ENCODE measurements at regions not wholly inside any gene's neighbourhood (a gene's known extent, or its start where the extent isn't known, plus 50 kb on each side); places are given as distances from the start of the nearest gene placed in this dataset.

DNA sequence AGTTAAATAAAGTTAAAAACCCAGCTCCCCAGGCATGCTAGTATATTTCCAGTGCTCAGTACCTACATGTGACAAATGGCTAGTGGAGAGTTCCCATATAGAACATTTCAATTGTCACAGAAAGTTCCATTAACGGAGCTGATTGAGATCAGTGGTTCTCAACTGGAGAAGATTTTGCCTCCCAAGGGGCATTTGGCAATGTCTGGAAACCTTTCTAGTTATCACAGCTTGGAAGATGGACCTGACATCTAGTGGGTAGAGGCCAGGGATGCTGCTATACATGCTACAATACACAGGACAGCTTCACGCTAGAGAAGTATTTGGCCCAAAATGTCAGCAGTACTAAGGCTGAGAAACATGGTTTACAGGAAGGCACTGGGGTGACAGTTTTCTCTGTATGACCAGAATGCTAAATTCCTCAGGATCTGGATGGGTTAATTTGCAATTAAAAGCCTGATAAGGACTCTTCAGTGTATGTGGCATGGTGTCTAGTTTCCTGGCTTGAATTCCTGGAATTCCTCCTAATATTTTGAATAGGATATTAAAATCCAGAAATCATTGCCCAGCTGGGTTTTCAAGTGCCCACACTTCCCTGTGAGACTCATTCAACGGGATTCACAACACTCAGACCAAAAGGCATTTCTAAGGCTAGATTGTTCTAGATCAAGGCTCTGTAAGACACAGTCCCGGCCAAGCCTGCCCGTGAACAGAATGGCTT, 84.7 kb upstream of the SALL4 start:
- H3K9me3 ChIP-seq (ENCODE audit: control insufficient read depth in 2 of 3, low read length in 3 of 3): no peaks in the 10 kb centered on the region
- Mint-ChIP-seq H3K27me3 (peaks cover 0 to 11% (median 0%) of the 10 kb centered on the region in 5 donors), H3K4me3 (no peak overlapping the region), H3K4me1 (no peaks in the 10 kb centered on the region), H3K36me3 (no peaks in the 10 kb centered on the region), H3K9me3 (peaks cover 0 to 2% (median 0%) of the 10 kb centered on the region in 11 donors), H3K27ac (no peak overlapping the region)
- no peak for DNase-seq
- no peaks in the 10 kb centered on the region for H3K27me3 ChIP-seq (ENCODE audit: control insufficient read depth in 2 of 2, insufficient read depth in 2 of 2, low read length in 2 of 2)
- POLR2A ChIA-PET: interaction anchor here (0.7 kb wide), 1 partner anchor 50 kb away, joined by 5 read pairs; no protein-coding TSS in a partner anchor
- no peaks in the 10 kb centered on the region for H3K36me3 ChIP-seq (ENCODE audit: control insufficient read depth in 2 of 3, insufficient read depth in 3 of 3, low read length in 3 of 3)
- ATAC-seq: no peak
- H3K4me1 ChIP-seq (ENCODE audit: control insufficient read depth in 2 of 2, insufficient read depth in 2 of 2, low read length in 2 of 2): no peaks in the 10 kb centered on the region
- no peak overlapping the region for H3K27ac ChIP-seq (ENCODE audit: low read depth, low read length)
- CTCF ChIA-PET: no interaction called here
- H3K4me3 ChIP-seq (ENCODE audit: low read length): no peak overlapping the region
- intact Hi-C loops (cut with micrococcal nuclease): no loop called here

DNA sequence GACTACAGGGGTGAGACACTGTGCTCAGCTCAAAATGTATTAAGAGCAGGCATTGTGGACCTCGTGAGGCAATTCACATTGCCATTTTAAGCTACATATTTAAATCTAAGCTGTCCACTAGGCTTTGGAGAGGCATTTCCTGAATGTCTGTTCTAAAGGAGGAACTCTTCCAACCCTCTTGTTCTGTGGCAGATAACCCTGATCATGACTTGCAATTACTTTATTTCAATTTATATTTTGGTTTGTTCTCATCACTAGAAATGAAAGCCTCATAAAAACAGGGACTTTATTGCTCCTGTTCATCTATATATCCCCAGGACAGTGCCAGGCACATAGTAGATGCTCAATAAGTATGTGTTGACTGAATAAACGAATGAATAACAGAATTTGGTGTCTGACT, 84.0 kb upstream of the SALL4 start:
- ChIA-PET POLR2A (no interaction called here), CTCF (no interaction called here)
- peaks cover 0 to 11% (median 4%) of the 10 kb centered on the region in 5 donors for H3K27me3 Mint-ChIP-seq

DNA sequence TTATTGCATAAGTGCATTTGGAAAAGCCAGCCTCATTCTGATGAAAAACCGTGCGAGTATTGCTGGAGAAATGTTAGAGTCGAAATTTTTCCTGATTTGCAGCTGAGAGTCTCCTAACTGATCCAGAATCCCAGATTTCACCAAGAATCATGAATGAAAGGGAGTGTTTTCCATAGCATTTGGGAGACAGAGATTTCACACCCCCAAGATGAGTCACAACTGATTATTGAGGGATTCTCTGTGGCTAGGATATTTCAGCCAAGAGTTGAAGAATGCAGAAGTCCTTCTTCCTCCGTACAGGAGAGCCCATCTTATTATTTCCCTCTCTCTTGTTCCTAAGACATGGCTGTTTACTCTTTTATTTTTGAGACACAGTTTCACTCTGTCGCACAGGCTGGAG, 82.2 kb upstream of the SALL4 start:
- Mint-ChIP-seq H3K9me3 (peaks cover 0 to 2% (median 0%) of the 10 kb centered on the region in 11 donors), H3K27ac (no peak overlapping the region), H3K36me3 (no peaks in the 10 kb centered on the region), H3K27me3 (peaks cover 0 to 11% (median 4%) of the 10 kb centered on the region in 5 donors), H3K4me1 (no peaks in the 10 kb centered on the region), H3K4me3 (no peak overlapping the region)
- H3K4me1 ChIP-seq (ENCODE audit: control insufficient read depth in 2 of 2, insufficient read depth in 2 of 2, low read length in 2 of 2): no peaks in the 10 kb centered on the region
- no peaks in the 10 kb centered on the region for H3K27me3 ChIP-seq (ENCODE audit: control insufficient read depth in 2 of 2, insufficient read depth in 2 of 2, low read length in 2 of 2)
- CTCF ChIA-PET: no interaction called here
- ATAC-seq (no peak), DNase-seq (no peak)
- POLR2A ChIA-PET: no interaction called here
- no peaks in the 10 kb centered on the region for H3K36me3 ChIP-seq (ENCODE audit: control insufficient read depth in 2 of 3, insufficient read depth in 3 of 3, low read length in 3 of 3)
- H3K4me3 ChIP-seq (ENCODE audit: low read length): no peak overlapping the region
- no peaks in the 10 kb centered on the region for H3K9me3 ChIP-seq (ENCODE audit: control insufficient read depth in 2 of 3, low read length in 3 of 3)
- intact Hi-C loops (cut with micrococcal nuclease): no loop called here
- no peak overlapping the region for H3K27ac ChIP-seq (ENCODE audit: low read depth, low read length)

More for the DNA sequence above, 84.0 kb upstream of the SALL4 start:
- H3K4me3 Mint-ChIP-seq: no peak overlapping the region
- Histone ChIP-seq H3K4me1 (ENCODE audit: control insufficient read depth in 2 of 2, insufficient read depth in 2 of 2, low read length in 2 of 2) (no peaks in the 10 kb centered on the region), H3K4me3 (ENCODE audit: low read length) (no peak overlapping the region), H3K27ac (ENCODE audit: low read depth, low read length) (no peak overlapping the region), H3K9me3 (ENCODE audit: control insufficient read depth in 2 of 3, low read length in 3 of 3) (no peaks in the 10 kb centered on the region), H3K27me3 (ENCODE audit: control insufficient read depth in 2 of 2, insufficient read depth in 2 of 2, low read length in 2 of 2) (no peaks in the 10 kb centered on the region), H3K36me3 (ENCODE audit: control insufficient read depth in 2 of 3, insufficient read depth in 3 of 3, low read length in 3 of 3) (no peaks in the 10 kb centered on the region)
- H3K36me3 Mint-ChIP-seq: no peaks in the 10 kb centered on the region
- ATAC-seq: no peak
- intact Hi-C loops (cut with micrococcal nuclease): no loop called here
- no peak for DNase-seq
- no peak overlapping the region for H3K27ac Mint-ChIP-seq
- H3K4me1 Mint-ChIP-seq: no peaks in the 10 kb centered on the region
- peaks cover 0 to 2% (median 0%) of the 10 kb centered on the region in 11 donors for H3K9me3 Mint-ChIP-seq

DNA sequence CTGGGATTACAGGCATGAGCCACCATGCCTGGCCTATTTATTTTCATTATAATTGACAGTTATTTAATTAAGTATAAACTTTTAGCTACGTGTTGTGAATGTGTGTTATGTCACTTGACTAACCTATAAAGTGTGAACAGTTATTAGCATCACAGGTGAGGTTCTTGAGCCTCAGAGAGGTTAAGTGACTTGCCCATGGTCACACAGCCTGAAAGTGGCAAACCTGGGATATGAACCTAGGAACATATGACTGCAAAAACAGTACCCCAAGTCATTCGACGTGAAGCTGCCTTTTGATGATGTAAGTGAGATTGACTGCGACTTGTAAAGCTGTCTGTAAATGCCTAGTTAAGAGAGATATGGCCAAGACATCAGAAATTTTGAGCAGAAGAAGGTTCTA, 77.9 kb upstream of the SALL4 start:
- Mint-ChIP-seq H3K27me3 (peaks cover 0 to 11% (median 4%) of the 10 kb centered on the region in 5 donors), H3K27ac (no peak overlapping the region), H3K36me3 (no peaks in the 10 kb centered on the region), H3K4me1 (no peaks in the 10 kb centered on the region), H3K4me3 (no peak overlapping the region), H3K9me3 (peaks cover 0 to 2% (median 0%) of the 10 kb centered on the region in 11 donors)
- H3K27ac ChIP-seq (ENCODE audit: low read depth, low read length): no peak overlapping the region
- ChIA-PET CTCF (interaction anchor here (0.7 kb wide), 1 partner anchor 753 kb away, joined by 3 read pairs; no protein-coding TSS in a partner anchor), POLR2A (no interaction called here)
- H3K4me1 ChIP-seq (ENCODE audit: control insufficient read depth in 2 of 2, insufficient read depth in 2 of 2, low read length in 2 of 2): no peaks in the 10 kb centered on the region
- H3K9me3 ChIP-seq (ENCODE audit: control insufficient read depth in 2 of 3, low read length in 3 of 3): no peaks in the 10 kb centered on the region
- H3K36me3 ChIP-seq (ENCODE audit: control insufficient read depth in 2 of 3, insufficient read depth in 3 of 3, low read length in 3 of 3): no peaks in the 10 kb centered on the region
- intact Hi-C loops (cut with micrococcal nuclease): no loop called here
- ATAC-seq (no peak), DNase-seq (no peak)
- H3K27me3 ChIP-seq (ENCODE audit: control insufficient read depth in 2 of 2, insufficient read depth in 2 of 2, low read length in 2 of 2): no peaks in the 10 kb centered on the region
- no peak overlapping the region for H3K4me3 ChIP-seq (ENCODE audit: low read length)

DNA sequence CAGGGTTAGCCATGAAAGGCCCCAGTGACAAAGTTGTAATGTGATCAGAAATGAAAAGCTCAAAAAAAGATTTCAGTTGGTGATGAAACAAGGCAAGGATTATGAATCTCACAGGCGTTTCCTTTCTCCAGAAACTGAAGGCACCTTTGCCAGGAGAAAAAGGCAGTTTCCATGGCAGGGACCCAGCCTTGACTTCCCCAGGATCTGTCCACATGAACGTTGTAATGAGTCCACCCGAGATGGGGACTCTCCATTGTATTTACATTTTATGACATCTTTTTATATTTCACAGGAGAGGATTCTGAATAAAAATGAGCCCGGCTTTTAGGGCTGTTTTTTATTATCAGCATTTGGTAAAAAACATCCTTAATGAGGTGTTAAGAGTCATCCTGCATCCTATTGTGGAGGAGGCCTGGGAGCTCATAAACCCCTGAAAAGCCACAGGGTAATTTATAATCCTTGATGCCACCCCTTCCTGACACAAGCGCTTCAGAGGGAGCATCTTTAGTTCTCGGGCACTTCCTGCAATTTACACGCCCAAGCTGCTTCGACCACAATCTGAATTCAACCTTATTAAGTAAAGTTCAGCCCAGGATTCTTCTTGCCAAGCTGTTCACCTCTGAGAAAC, 74.1 kb upstream of the SALL4 start:
- intact Hi-C loops (cut with micrococcal nuclease): no loop called here
- Histone ChIP-seq H3K36me3 (ENCODE audit: control insufficient read depth in 2 of 3, insufficient read depth in 3 of 3, low read length in 3 of 3) (no peaks in the 10 kb centered on the region), H3K4me3 (ENCODE audit: low read length) (no peak overlapping the region), H3K4me1 (ENCODE audit: control insufficient read depth in 2 of 2, insufficient read depth in 2 of 2, low read length in 2 of 2) (no peaks in the 10 kb centered on the region), H3K27me3 (ENCODE audit: control insufficient read depth in 2 of 2, insufficient read depth in 2 of 2, low read length in 2 of 2) (no peaks in the 10 kb centered on the region), H3K27ac (ENCODE audit: low read depth, low read length) (no peak overlapping the region), H3K9me3 (ENCODE audit: control insufficient read depth in 2 of 3, low read length in 3 of 3) (no peaks in the 10 kb centered on the region)
- Mint-ChIP-seq H3K4me3 (no peak overlapping the region), H3K36me3 (no peaks in the 10 kb centered on the region), H3K9me3 (no peaks in the 10 kb centered on the region), H3K4me1 (no peaks in the 10 kb centered on the region), H3K27ac (no peak overlapping the region), H3K27me3 (peaks cover 0 to 5% (median 0%) of the 10 kb centered on the region in 5 donors)
- CTCF ChIA-PET: no interaction called here
- POLR2A ChIA-PET: no interaction called here
- DNase-seq: no peak
- no peak for ATAC-seq

DNA sequence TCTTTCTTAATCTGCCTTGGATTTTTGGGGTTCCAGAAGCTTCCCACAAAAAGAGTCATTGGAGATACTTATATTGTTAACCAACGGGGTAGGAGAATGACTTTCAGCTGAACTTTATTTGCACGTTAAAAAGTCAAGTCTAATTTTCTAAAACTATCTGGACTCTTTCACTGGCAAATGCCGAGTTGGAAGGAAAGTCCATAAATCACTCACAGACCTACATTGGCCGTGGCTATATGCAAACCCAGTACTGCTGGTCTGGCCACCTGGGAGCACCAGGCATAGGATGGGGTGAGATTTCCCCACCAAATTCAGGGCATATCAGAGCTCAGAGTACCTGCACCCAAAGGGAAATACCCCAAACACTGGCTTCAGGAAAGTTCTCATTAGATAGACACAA, 71.3 kb upstream of the SALL4 start:
- ChIA-PET POLR2A (no interaction called here), CTCF (no interaction called here)
- DNase-seq: no peak
- Histone ChIP-seq H3K27ac (ENCODE audit: low read depth, low read length) (no peak overlapping the region), H3K36me3 (ENCODE audit: control insufficient read depth in 2 of 3, insufficient read depth in 3 of 3, low read length in 3 of 3) (no peaks in the 10 kb centered on the region), H3K9me3 (ENCODE audit: control insufficient read depth in 2 of 3, low read length in 3 of 3) (no peaks in the 10 kb centered on the region), H3K27me3 (ENCODE audit: control insufficient read depth in 2 of 2, insufficient read depth in 2 of 2, low read length in 2 of 2) (no peaks in the 10 kb centered on the region), H3K4me3 (ENCODE audit: low read length) (no peak overlapping the region), H3K4me1 (ENCODE audit: control insufficient read depth in 2 of 2, insufficient read depth in 2 of 2, low read length in 2 of 2) (no peaks in the 10 kb centered on the region)
- Mint-ChIP-seq H3K36me3 (no peaks in the 10 kb centered on the region), H3K27ac (no peak overlapping the region), H3K9me3 (no peaks in the 10 kb centered on the region), H3K4me3 (no peak overlapping the region), H3K4me1 (no peaks in the 10 kb centered on the region), H3K27me3 (peaks cover 0 to 8% (median 0%) of the 10 kb centered on the region in 5 donors)
- no peak for ATAC-seq
- intact Hi-C loops (cut with micrococcal nuclease): no loop called here

DNA sequence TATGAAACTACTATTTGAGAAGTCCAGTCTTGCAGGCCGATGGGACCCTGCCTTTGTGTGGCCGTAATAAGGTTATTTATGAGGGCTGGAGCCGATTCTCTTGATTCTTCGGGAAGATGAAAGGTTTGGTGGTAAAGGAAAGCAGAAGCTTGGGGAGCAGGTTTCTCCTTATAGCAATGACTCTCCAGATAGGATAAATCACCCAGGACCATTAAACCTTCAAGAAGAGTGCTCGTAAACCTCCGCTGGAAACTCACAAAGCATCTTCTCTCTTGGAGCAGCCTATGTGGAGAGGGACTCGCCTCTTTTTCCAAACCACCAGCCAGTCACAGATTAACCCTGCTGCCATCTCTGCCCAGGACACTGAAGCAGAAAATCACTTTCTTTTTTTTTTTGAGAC, 69.6 kb upstream of the SALL4 start:
- Histone ChIP-seq H3K9me3 (ENCODE audit: control insufficient read depth in 2 of 3, low read length in 3 of 3) (no peaks in the 10 kb centered on the region), H3K4me3 (ENCODE audit: low read length) (no peak overlapping the region), H3K4me1 (ENCODE audit: control insufficient read depth in 2 of 2, insufficient read depth in 2 of 2, low read length in 2 of 2) (no peaks in the 10 kb centered on the region), H3K27me3 (ENCODE audit: control insufficient read depth in 2 of 2, insufficient read depth in 2 of 2, low read length in 2 of 2) (no peaks in the 10 kb centered on the region), H3K27ac (ENCODE audit: low read depth, low read length) (no peak overlapping the region), H3K36me3 (ENCODE audit: control insufficient read depth in 2 of 3, insufficient read depth in 3 of 3, low read length in 3 of 3) (no peaks in the 10 kb centered on the region)
- DNase-seq (no peak), ATAC-seq (no peak)
- ChIA-PET CTCF (no interaction called here), POLR2A (no interaction called here)
- Mint-ChIP-seq H3K9me3 (no peaks in the 10 kb centered on the region), H3K36me3 (no peaks in the 10 kb centered on the region), H3K27ac (no peak overlapping the region), H3K27me3 (peaks cover 0 to 8% (median 0%) of the 10 kb centered on the region in 5 donors), H3K4me1 (no peaks in the 10 kb centered on the region), H3K4me3 (no peak overlapping the region)
- intact Hi-C loops (cut with micrococcal nuclease): no loop called here
